Lung (tissue), 11 donors: ENCODE measurements at regions not wholly inside any gene's neighbourhood (a gene's known extent, or its start where the extent isn't known, plus 50 kb on each side); places are given as distances from the start of the nearest gene placed in this dataset.
"Not testable (repeated sequence)": the region's sequence is repeated elsewhere in the genome, so short reads cannot be mapped to it uniquely, and the experiment has no call there.

ENCODE experiments used
- ATAC-seq: fragments of 200-7000 bp; cut with Tn5 transposase; one replicate; pipeline ENCODE4 v1.9.1; 2020; ENCODE audit warnings: moderate number of reproducible peaks; ENCODE audit not compliant: insufficient read depth, low FRiP score
- DNase-seq, 3 donors: peaks; one replicate each; pipeline ENCODE4 v3.0.0-alpha.2; 2013 to 2017
- H3K27ac ChIP-seq, 2 donors: one replicate each; pipeline ENCODE4 v1.5.1; 2013; ENCODE audit warnings: mild to moderate bottlenecking in 2 of 2, moderate library complexity in 2 of 2, control low read depth in 1 of 2, inconsistent platforms in 1 of 2, low read depth in 1 of 2, low read length in 1 of 2
- H3K27me3 ChIP-seq, 3 donors: one replicate each; pipeline ENCODE4 v1.5.1; 2013; ENCODE audit warnings: low read length in 2 of 3; ENCODE audit not compliant: control insufficient read depth in 3 of 3, insufficient read depth in 3 of 3
- H3K36me3 ChIP-seq, 4 donors: one replicate each; pipeline ENCODE4 v1.5.1; 2013; ENCODE audit warnings: low read length in 4 of 4, mild to moderate bottlenecking in 1 of 4, moderate library complexity in 1 of 4; ENCODE audit not compliant: control insufficient read depth in 4 of 4, insufficient read depth in 4 of 4
- H3K4me1 ChIP-seq, 5 donors: one replicate each; pipeline ENCODE4 v1.5.1; 2013; ENCODE audit warnings: low read length in 5 of 5, mild to moderate bottlenecking in 2 of 5, moderate library complexity in 1 of 5; ENCODE audit not compliant: control insufficient read depth in 5 of 5, insufficient read depth in 5 of 5
- H3K4me3 ChIP-seq: one replicate; pipeline ENCODE4 v1.5.1; 2013; ENCODE audit warnings: mild to moderate bottlenecking, control low read depth, moderate library complexity
- H3K9ac ChIP-seq, 2 donors: one replicate each; pipeline ENCODE4 v1.5.1; 2013; ENCODE audit warnings: low read length in 2 of 2, control low read depth in 1 of 2; ENCODE audit not compliant: insufficient read depth in 1 of 2
- H3K9me3 ChIP-seq, 4 donors: one replicate each; pipeline ENCODE4 v1.5.1; 2013; ENCODE audit warnings: low read length in 3 of 4, mild to moderate bottlenecking in 1 of 4, moderate library complexity in 1 of 4; ENCODE audit not compliant: control insufficient read depth in 4 of 4, insufficient read depth in 3 of 4
- CTCF ChIP-seq: IDR thresholded peaks from 2 replicates; pipeline ENCODE4 v1.5.1; 2012; ENCODE audit warnings: mild to moderate bottlenecking; ENCODE audit errors: control extremely low read depth, extremely low read depth
- WGBS, 2 donors: extraction: QIAGEN DNeasy Blood & Tissue Kit; methylation state at CpG; one replicate each; pipeline ENCODE4 v1.1.7; 2013; 5-methylcytosine and 5-hydroxymethylcytosine counted together
- donor health status: control.
- donor health status: control.
- donor health status: Bipolar disorder and iron deficiency.
- donor health status: healthy.
- donor health status: DM: yes; HTN: yes; CAD: no.

- H3K4me1 ChIP-seq = peaks cover 0 to 15% (median 6%) of the 10 kb centered on the region in 5 donors
- no peak overlapping the region for H3K9ac ChIP-seq
- peaks cover 0 to 9% (median 5%) of the 10 kb centered on the region in 4 donors for H3K9me3 ChIP-seq
- H3K27me3 ChIP-seq = no peaks in the 10 kb centered on the region
- H3K36me3 ChIP-seq = no peaks in the 10 kb centered on the region
- WGBS, 2 donors = 85 to 94% methylated on average over 4 of the region's 4 CpGs
- no peak for DNase-seq
- ATAC-seq = no peak
- H3K27ac ChIP-seq = no peak overlapping the region
- TF ChIP-seq CTCF = no peak
- no peak overlapping the region for H3K4me3 ChIP-seq
Observed at GRCh38 chr2:234694244-234695013, 197.5 kb upstream of the ARL4C start.

- not testable (repeated sequence) for H3K27ac ChIP-seq, H3K4me3 ChIP-seq, H3K9me3 ChIP-seq, H3K27me3 ChIP-seq, ATAC-seq, H3K36me3 ChIP-seq, H3K9ac ChIP-seq, DNase-seq
- H3K4me1 ChIP-seq = peaks cover 0 to 15% (median 6%) of the 10 kb centered on the region in 5 donors
- WGBS, 2 donors = 47 to 52% methylated on average over 2 of the region's 2 CpGs
Observed at GRCh38 chr2:234693681-234694190, 196.9 kb upstream of the ARL4C start.

GRCh38 chr2:234693191-234693590, 196.3 kb upstream of the ARL4C start:
- not testable (repeated sequence) for H3K27ac ChIP-seq, H3K9ac ChIP-seq, H3K36me3 ChIP-seq, H3K4me3 ChIP-seq, DNase-seq, H3K27me3 ChIP-seq, H3K9me3 ChIP-seq, ATAC-seq
- WGBS, 2 donors = 45 to 54% methylated on average over 6 of the region's 6 CpGs
- H3K4me1 ChIP-seq = peaks cover 0 to 15% (median 6%) of the 10 kb centered on the region in 5 donors

- TF ChIP-seq CTCF = no peak
- peaks cover 0 to 15% (median 6%) of the 10 kb centered on the region in 5 donors for H3K4me1 ChIP-seq
- 69 to 76% methylated on average over 6 of the region's 6 CpGs for WGBS, 2 donors
- ATAC-seq = no peak
- peaks cover 0 to 11% (median 4%) of the 10 kb centered on the region in 4 donors for H3K9me3 ChIP-seq
- H3K4me3 ChIP-seq = no peak overlapping the region
- H3K27ac ChIP-seq = no peak overlapping the region
- DNase-seq = no peak
- H3K27me3 ChIP-seq = no peaks in the 10 kb centered on the region
- H3K36me3 ChIP-seq = no peaks in the 10 kb centered on the region
- H3K9ac ChIP-seq = no peak overlapping the region
Observed at GRCh38 chr2:234691968-234692955, 195.4 kb upstream of the ARL4C start.
